GM19238 (cell line): ENCODE measurements at regions not wholly inside any gene's neighbourhood (a gene's known extent, or its start where the extent isn't known, plus 50 kb on each side); places are given as distances from the start of the nearest gene placed in this dataset.
A peak's percentile ranks its signal among the peaks of the same experiment; 100 is the strongest.
"Not testable (repeated sequence)": the region's sequence is repeated elsewhere in the genome, so short reads cannot be mapped to it uniquely, and the experiment has no call there.

Experiments
- DNase-seq: peaks from one replicate; pipeline ENCODE4 v3.0.0; 2011; ENCODE audit warnings: low spot score; ENCODE audit not compliant: insufficient read length

DNA sequence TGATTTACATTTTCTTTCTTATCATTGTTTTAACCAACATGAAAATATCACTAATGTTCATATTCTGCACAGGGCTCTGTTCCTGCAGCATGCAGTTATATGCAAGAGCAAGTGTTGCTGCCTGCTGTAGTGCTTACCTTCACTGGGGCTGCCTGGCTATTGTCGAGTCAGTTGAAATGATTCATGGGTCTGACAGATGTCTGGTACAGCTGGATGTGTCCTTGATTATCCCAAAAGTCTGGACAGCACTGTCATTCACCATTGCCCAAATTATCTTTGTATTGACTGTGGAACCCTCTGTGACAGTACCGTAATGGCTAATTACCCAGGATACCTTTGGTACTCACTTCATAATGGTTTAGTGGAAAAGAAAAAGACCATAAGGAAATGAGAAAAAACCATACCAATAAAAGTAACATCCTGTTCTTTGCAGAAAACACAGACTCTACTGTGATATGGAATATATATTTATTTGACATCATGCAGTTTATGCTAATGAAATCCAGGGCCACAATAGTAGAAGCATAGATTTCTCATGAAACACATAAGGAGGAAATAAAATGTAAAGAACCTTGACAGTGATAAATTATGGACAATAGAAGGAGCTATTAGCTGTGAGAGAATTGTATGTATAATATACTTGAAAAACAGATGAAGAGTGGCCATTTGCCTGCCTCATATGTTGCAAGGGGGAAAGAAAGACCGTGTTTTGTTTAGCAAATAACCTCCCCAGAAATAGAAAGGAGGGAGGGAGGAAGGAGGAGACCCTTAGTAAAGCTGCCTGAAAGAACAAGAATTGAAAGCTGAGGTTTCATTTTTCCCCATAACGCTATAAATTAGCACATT is 249.8 kb upstream of the ATP5MC3 start:
- DNase-seq: no peak

DNA sequence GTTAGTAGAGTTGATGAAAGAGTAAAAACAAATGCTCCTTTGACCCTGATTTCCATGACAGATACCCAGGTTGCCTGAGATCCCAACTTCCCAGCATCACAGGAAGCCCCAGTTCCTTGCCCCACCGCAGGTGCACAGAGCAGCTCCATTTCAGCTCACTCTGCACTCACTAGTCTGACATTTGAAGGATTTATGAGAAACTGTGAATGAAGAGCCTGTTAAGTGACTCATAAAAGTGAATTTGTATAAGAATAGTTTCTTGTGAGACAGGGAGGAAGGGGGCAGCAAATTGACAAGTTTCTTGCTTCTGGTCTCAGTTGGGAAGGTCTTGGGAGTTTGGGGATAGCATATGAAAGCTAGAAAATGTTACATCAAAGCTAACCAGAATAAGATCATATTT is 248.7 kb upstream of the ATP5MC3 start:
- no peak for DNase-seq

DNA sequence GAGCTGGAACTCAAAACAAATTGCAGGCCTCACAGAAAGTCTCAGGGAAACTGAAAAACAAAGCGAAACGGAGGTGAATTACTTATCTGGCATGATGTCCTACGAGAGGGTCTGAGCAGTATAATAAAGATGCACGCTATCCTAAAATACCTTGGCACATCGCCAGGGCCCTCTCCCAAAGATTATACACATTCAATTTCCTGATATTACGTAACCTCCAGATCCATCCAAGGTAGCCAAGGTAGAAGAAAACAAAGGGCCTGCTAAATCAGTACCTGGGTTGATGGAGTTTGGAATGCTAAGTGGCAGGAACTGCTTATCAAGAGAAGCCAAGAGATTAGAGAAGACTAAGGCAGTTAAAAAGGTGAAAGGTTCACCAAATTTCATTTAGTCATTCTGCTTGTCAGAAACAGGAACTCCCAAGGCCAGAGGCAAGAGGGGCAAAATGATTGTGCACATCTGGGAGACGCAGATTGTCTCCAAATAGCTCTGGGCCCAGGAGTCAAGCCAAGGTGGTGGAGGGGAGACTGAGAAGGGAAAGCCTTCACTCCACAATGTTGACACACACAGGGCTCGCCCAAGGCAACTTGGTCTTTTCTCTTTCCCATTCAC is 236.8 kb upstream of the ATP5MC3 start:
- DNase-seq: no peak

DNA sequence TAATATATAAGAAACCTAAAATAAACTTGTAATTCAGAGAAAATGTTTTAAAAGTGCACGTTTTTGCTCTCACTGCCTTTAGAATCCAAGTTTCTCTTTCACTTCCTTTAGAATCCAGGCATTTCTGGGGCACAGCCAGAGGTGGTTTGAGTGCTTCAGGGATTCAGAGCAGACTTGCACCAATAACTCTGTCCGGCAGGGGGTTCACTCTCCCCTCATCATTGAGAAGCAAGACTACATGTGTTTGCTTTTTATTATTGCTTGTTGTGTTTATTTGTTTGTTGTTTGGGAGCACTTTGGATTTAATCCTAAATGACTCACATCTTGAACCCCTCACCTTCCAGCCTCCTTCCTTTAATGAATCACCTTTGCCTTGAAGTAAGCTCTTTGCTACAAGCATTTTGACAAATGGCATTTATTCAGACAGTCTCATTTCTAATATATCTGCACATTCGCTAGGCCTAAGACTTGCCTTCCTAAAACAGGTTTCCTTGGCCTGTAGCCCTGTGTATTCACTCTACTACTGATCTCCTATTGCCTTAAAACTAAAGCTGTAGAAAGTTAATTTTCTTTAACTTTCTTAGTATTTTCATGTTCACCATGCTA is 233.5 kb upstream of the ATP5MC3 start:
- peak; percentile 4 for DNase-seq

DNA sequence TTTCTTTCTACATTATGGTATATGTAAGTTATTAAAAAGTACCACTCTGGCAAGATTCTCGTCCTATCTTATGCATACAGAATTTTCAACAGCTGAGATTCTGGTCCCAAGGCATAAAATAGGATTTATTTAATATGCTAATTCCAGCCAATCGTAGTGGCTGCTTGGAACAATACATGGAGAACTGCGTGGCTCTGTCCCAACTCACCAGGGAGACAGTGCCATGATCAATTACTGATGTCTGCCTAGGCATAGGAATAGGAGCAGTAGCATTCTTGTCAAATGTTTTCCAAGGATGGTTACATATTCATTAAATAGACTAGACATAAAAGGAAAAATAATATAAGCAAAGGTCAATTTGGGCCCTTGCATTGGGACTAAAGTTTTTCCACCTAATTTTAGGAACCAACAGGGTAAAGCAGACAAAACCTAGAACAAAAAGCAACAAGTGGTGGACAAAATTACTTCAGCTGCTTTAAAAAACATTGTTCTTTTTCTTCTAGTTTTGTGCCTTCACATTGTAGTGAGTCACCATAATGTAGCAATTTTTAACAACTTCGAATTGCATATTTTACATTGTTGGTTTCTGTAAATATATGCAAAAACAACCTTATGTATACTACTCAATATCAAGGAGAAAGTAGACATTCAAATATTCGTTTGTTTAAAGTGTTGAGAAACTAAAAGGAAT is 232.8 kb upstream of the ATP5MC3 start:
- no peak for DNase-seq

DNA sequence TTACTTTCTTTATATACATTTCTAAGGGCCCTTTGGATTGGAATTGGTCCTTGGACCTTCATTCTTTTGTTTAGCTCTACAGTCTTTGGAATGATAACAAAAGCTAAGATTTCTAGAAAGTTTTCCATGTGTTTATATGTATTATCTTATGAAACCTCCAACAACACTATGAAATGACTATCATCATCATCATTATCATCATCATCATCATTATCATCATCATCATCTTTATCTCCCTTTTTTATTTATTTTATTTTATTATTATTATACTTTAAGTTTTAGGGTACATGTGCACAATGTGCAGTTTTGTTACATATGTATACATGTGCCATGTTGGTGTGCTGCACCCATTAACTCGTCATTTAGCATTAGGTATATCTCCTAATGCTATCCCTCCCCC is 229.4 kb upstream of the ATP5MC3 start:
- DNase-seq: not testable (repeated sequence)

DNA sequence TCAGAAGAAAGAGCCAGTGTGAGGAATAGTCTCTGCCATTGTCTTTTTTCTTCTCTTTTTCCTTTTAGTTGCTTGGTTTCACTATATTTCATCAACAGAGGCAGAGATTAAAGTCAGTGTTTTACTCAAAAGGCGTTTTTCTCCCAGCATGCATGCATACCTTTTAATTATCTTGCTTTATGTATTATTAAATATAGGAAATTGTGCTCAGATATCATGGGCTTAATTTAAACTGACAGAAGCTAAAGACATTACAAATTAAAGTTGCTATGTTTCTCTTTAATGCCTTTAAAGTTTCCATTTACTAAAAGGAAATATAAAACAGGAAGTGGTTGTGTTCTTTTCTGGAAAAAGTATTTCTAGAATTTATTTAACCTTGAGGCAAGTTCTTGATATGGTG is 223.3 kb upstream of the ATP5MC3 start:
- DNase-seq: no peak

DNA sequence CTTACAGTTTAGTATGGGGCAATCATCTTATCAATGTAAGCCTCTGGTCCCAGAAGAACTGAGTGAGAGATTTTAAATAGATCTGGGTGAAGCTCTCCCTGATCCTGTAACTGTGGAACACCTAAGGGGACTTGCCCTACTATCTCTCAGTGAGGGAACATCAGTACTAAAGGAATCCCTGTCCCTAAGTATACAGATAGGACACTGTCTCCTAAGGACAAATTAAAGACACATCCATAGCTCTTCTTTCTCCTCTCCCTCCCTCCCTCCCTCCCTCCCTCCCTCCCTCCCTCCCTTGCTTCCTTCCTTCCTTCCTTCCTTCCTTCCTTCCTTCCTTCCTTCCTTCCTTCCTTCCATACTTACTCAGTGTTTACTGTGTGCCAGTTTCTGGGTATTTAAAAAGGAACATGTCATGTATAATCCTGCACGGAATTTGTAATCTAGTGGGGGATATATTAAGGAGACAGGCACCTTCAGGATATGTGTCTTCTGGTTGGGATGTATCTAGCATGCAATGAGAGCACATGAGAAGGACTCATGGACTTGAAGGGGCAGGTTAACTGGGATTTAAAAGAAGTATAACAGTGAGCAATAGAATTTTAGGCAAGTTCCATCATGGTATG is 222.2 kb upstream of the ATP5MC3 start:
- DNase-seq: no peak

DNA sequence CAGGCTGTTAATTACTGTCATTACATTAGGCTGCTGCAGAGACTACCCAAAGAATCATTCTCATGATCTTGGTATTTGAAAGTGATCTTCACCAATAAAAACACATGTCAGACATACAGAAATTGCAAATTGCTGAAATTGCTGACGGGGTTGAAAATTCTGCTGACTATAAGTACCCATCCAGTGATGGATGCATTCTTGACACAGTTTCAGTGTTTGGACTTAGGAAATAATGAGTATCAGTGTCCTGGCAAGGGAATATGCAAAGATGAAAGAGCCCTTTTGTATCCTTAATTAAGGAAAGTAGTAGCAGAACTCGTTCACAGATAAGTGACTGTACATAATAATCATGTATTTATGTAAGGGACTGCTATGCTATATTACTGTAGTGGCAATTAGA is 221.1 kb upstream of the ATP5MC3 start:
- DNase-seq: no peak

DNA sequence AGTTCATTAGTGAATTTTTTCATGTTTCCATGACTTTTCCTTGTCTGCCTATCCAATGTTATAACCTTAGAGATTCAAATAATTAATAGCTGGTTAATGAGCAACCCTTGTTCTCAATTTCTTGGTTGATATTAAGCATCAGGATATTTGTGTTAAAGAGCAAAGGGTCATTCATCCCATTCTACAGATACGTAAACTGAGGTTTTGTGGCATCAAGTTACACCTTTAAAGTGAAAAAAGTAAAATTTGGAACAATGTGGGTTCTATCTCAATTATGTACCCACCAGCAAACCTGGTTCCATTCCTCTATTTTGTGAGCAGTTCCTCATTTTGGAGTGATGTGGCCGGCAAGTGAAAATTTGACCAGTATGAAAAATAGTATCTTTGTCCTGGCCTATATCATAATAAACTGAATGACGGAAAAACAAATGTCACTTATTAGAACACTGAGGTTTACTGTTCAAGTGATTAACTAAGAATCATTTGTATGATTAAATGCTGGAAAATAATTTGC is 220.5 kb upstream of the ATP5MC3 start:
- no peak for DNase-seq

DNA sequence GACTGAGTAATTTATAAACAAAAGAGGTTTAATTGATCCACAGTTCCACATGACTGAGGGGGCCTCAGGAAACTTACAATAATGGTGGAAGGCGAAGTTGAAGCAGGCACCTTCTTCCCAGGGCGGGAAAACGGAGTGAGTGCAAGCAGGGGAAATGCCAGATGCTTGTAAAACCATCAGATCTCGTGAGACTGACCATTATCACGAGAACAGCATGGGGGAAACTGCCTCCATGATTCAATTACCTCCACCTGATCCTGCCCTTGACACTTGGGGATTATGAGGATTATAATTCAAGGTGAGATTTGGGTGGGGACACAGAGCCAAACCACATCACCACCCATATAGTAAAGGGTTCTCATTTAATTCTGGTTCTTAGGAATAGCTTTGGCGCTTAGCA is 219.5 kb upstream of the ATP5MC3 start:
- DNase-seq: no peak

DNA sequence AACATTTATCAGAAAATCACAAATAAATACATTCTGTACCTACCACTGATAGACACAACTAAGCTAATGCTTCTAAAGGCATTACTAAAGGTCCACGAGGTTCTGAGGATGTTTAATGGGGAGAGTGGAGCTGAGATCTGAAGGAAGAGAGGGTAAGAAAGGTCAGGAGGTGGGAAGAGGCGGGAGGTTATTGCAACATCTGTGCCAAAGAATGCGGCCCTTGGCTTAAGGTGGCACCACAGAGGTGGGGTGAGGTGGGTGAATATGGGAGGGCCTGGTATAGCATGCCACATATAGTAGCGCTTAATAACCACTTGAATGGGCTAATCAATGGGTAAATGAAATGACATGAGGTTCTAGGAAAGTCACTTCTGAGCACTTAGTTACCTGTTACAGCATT is 217.8 kb upstream of the ATP5MC3 start:
- DNase-seq: no peak

DNA sequence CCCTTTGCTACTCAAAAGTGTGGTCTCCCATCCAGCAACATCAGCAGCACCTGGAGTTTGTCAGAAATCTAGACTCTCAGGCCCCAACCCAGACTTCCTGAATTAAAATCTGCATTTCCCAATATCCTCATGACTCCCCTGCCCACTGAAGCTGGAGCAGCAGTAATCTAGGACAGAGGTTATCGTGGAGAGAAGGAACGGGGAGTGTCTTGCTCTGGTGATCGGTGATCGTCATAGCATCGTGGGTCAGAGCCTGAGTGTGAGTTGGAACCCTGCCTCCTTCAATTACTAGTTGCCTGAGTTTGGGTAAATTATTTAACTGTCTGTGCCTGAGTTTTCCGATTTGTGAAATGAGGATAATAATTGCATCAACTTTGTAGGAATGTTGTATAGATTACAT is 217.3 kb upstream of the ATP5MC3 start:
- DNase-seq: no peak

DNA sequence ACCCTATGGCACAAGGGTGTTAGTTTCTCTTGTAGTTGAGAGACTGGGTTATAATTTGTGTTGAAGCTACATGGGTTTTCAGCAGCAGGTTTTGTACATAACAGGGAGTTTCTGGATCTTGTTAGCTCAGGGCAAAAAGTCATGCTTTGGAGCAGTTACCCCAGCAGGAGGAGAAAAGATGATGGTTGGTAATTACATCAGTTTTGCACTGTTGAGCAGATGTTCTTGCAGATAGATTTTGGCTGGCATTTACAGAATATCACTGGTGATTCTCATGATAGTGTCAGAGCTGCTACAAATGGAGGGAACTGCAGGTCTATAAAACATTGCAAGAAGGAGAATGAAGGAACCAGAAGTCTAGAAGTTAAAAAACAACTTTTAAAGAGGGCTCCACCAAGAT is 215.2 kb upstream of the ATP5MC3 start:
- no peak for DNase-seq

DNA sequence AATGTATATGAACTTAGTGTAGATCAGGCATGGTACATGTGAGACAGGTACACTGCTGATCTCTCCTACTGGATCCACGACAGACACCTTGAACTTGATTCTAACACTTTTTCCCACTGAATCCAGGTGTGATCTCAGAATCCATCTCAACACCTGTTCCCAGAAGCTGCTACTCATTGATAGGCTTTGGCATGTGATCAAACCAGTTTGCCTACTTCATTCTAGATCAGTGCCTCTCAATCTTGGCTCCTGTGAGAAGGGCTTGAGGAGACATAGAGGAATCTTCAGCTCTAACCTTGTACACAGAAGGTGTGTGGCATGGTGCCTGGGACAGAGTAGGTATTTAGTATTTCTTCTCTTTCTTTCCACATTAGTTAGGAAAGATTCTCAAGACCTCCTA is 212.3 kb upstream of the ATP5MC3 start:
- no peak for DNase-seq

DNA sequence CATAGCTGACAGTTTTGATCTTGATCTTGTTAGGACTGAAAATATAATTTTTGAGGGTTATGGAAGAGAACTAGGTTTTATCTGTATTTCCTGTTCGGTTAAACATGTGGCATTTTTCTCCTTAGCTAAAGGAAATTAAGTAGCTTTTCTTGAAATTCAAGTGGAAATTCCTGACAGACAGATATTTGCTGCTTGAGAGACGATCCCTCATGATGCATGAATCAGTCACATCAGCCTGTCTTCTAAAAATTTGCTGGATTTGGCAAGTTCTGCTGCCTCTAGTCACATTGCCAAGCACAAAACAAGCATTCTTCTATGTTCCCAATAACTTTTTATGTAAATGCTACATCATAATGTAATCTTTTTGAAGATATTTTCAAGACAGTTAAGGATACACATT is 201.8 kb upstream of the ATP5MC3 start:
- no peak for DNase-seq

DNA sequence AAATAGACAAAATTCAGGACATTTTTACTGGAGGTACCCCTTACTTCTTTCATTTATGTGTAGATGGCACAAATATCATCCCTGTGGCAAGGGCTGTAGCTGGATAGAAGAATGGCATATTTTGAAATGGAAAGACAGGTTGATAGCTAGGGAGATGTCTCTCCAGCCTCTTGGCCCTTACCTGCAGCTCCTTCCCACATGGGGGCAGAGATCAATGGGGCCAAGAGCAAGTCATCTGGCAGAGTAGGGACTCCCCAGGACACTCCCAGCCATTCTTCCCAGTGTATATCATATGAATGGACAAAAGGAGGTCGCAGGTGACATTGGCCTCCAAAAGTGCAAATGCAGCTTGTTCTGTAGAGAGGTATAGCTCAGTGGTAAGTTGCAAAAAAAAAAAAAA is 192.2 kb upstream of the ATP5MC3 start:
- DNase-seq: no peak

DNA sequence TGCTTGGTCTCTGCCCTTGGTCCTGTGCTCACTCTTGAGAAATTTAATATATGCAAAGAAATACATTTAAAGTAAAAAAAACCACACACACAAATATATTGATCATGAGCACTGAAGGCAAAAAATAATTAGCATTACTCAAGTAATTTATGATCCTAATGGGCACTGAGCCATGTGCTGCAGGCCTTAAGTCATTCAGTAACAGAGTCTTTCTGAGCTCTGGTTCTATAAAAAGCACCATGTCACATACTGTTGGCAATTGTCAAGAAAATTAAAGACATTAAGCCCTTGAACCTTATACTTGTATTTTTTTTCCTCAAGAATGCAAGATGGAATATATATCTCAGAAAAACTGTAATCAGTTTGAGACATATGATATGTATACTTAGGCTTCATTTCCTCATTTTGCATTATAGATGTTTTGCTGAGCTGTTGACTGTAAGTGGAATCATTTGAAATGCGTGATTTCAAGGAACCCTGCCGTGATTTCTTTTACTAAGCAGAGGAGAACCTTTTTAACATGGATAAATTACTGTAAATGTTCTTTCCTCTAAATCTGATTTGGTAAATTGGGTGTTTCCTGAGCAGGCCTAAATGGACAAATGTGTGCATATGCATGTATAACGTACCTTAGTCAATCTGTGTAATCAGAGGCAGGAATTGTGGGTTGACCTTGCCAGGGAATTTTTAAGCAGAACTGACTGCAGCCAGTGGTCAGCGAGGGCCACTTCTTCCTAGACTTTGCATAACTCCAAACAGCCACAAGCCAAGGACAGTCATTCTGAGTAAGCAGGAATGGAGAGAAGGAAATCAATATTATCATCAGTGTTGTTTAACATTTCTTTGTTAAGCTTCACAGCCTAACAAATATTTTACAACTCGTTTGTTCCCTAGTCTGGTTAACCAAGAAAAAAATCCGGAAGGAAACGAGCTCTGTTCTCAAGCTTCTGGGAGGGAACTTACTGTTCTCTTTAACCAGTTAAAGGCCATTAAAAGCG is 191.5 kb upstream of the ATP5MC3 start:
- no peak for DNase-seq

DNA sequence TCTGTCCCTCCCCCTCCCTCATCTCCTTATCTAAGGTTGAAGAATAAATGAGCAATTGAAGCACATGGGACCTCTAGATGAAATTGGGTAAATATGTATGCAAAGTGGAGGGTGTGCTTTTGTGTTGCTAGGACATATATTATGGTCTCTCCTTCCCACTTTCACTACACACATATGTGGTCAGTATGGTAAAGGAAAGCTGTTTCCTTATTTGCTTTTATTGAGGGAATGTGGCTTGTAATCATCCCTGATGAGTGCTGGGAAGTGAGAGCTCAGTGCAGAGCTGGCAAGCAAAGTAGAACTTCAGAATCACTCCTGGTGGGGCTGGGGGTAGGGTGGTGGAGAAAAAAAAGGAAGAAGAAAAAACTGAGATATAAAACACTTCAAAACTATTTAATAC is 189.9 kb upstream of the ATP5MC3 start:
- DNase-seq: no peak

DNA sequence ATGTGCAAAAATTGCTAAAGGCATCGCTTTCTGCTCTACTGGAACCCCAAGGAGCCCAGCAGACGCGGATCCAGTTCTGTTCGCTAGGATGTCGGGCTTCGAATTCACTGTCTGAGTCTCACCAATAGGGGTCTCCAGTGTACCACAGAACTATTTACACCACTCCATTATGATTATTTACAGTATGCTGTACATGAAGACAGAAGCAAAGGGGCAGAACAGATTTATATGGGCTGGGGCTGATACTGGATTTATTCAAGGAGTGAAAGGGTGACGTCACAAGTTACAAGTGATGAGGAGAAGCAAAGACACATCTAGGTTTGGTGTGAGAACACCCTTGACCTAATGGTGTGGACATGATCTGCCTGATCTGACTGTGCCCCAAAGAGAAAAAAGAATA is 185.3 kb upstream of the ATP5MC3 start:
- no peak for DNase-seq
